Tibial artery (tissue), 4 donors: ENCODE measurements at regions not wholly inside any gene's neighbourhood (a gene's known extent, or its start where the extent isn't known, plus 50 kb on each side); places are given as distances from the start of the nearest gene placed in this dataset.

ENCODE experiments used
- DNase-seq, 2 donors: peaks; one replicate each; pipeline ENCODE4 v3.0.0-alpha.2; 2019
- H3K27ac ChIP-seq, 2 donors: fragments of 200-600 bp; sonication (generic) in 1 of 2; 1 replicate in 1 of 2; 2 replicates in 1 of 2; pipeline ENCODE4 v1.5.1; 2018 to 2019; ENCODE audit warnings: mild to moderate bottlenecking in 1 of 2
- H3K27me3 ChIP-seq, 2 donors: fragments of 200-600 bp; sonication (generic) in 1 of 2; one replicate each; pipeline versions ENCODE4 v1.5.1 to v1.6.0; 2016 to 2019
- H3K36me3 ChIP-seq, 3 donors: fragments of 200-600 bp; sonication (generic) in 2 of 3; one replicate each; pipeline ENCODE4 v1.5.1; 2016 to 2019; ENCODE audit warnings: mild to moderate bottlenecking in 2 of 3
- H3K4me1 ChIP-seq, 4 donors: fragments of 200-600 bp; sonication (generic) in 2 of 4; 1 replicate in 3 of 4; 2 replicates in 1 of 4; pipeline ENCODE4 v1.5.1; 2016 to 2019
- H3K4me3 ChIP-seq, 2 donors: fragments of 200-600 bp; sonication (generic) in 1 of 2; 1 replicate in 1 of 2; 2 replicates in 1 of 2; pipeline ENCODE4 v1.5.1; 2018 to 2019; ENCODE audit warnings: mild to moderate bottlenecking in 2 of 2
- H3K9me3 ChIP-seq, 3 donors: fragments of 200-600 bp; sonication (generic) in 1 of 3; one replicate each; pipeline ENCODE4 v1.5.1; 2016 to 2019
- CTCF ChIP-seq, 2 experiments: fragments of 200-600 bp in 1 of 2; fragments of 450-650 bp in 1 of 2; IDR thresholded peaks; one replicate each; pipeline ENCODE4 v1.5.1; 2017 to 2019; ENCODE audit warnings: antibody characterized with exemption in 2 of 2, mild to moderate bottlenecking in 1 of 2, moderate library complexity in 1 of 2
- intact Hi-C: fragments of 100-400 bp; cut with DNase I; formaldehyde crosslinking; loops from one replicate; pipeline ENCODE4 v1.15.0; 2023; ENCODE audit warnings: low total_unique reads

DNA sequence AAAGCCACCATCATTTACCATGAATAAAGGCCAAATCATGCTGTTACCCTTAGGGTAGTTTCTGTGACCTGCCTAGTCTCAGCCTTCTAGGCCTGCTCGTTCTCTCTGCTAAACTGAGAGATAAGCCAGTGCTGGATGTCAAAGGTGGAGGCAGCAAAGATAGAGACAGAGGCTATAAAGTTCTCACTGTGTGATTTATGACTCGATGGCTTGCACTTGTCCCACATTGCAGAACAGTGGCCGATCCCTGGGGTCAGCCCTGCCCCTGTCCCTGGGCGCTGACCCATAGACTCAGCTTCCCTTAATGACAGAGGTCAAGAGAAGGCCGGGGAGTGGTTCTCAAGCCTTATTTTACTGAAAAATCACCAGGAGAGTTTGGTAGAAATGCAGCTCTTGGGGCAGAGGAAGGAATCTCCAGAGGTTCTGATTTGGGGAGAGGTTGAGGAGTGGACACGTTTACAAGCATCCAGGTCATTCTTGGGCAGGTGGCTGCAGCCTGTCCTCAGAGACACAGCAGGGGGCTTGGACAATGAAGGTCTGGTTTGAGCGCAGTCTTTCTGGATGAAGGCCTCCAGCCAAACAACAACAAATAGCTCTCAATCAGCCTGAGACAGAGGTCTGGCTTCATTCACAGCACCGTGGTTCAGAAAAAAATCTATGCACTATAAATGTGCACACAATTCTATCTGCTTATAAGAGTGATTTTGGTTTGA is 143.5 kb downstream of the ACKR3 start:
- intact Hi-C loops, result no loop called here
- no peak overlapping the region for H3K4me3 ChIP-seq
- no peak for TF ChIP-seq CTCF (IDR thresholded peaks at IDR 0.05)
- H3K36me3 ChIP-seq, result no peaks in the 10 kb centered on the region
- DNase-seq, result no peak
- H3K4me1 ChIP-seq, result peaks cover 0 to 28% (median 3%) of the 10 kb centered on the region in 4 donors
- no peak overlapping the region for H3K27ac ChIP-seq
- H3K27me3 ChIP-seq, result no peaks in the 10 kb centered on the region
- no peaks in the 10 kb centered on the region for H3K9me3 ChIP-seq

- H3K36me3 ChIP-seq, result no peaks in the 10 kb centered on the region
- DNase-seq, result no peak
- H3K9me3 ChIP-seq, result no peaks in the 10 kb centered on the region
- peaks cover 0 to 28% (median 3%) of the 10 kb centered on the region in 4 donors for H3K4me1 ChIP-seq
- intact Hi-C loops, result no loop called here
- TF ChIP-seq CTCF (IDR thresholded peaks at IDR 0.05), result no peak
- H3K27ac ChIP-seq, result no peak overlapping the region
- H3K27me3 ChIP-seq, result no peaks in the 10 kb centered on the region
- H3K4me3 ChIP-seq, result no peak overlapping the region
Measured at GRCh38 chr2:236714080-236714479, 144.5 kb downstream of the ACKR3 start.

DNA sequence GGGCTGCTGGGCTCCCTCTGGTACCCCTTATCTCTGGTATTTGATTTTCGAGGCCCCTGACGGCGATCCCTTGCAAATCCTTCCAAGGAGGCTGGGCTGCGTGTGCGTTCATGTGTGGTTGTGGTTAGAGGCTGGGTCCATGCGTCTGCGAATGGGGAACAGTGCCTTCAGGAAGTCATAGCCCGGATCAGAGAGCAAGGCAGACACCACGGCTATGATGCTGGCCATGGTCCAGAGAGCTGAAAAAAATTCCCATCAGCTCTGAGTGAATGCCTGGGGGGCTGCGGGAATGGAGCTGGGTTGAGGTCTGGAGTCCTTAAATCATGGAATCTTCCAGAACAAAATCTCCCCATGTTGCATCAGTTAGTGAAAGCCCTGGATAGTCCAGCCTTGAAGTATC is 145.5 kb downstream of the ACKR3 start:
- intact Hi-C loops, result no loop called here
- TF ChIP-seq CTCF (IDR thresholded peaks at IDR 0.05), result no peak
- Histone ChIP-seq H3K27ac (no peak overlapping the region), H3K4me3 (no peak overlapping the region), H3K27me3 (no peaks in the 10 kb centered on the region), H3K4me1 (peaks cover 0 to 28% (median 3%) of the 10 kb centered on the region in 4 donors), H3K36me3 (no peaks in the 10 kb centered on the region), H3K9me3 (no peaks in the 10 kb centered on the region)
- DNase-seq, result peak in 1 of 2 donors; percentile 43

DNA sequence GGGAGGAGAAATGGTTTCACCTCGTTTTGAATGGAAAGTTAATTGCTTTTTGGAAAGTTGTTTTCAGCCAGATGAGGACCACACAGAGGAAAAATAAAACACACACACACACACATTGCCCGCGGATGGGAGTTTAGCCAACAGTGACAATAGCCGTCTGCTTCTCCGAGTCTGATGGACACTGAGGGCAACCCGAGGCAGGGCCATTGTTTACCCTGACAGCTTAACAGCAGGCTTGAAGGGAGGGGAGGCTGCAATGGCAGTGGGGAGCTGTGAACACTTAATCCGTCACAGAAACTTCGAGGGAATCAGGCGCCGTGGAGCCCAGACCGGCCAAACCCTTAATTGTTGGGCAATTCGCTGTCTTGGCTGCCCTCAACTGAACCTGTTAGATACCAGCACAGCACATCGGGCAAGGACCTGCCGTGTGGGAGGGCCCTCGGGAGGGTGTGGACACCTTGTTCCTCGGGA is 145.9 kb downstream of the ACKR3 start:
- Histone ChIP-seq H3K27ac (no peak overlapping the region), H3K27me3 (no peaks in the 10 kb centered on the region), H3K9me3 (no peaks in the 10 kb centered on the region), H3K4me1 (peaks cover 0 to 28% (median 3%) of the 10 kb centered on the region in 4 donors), H3K4me3 (no peak overlapping the region), H3K36me3 (no peaks in the 10 kb centered on the region)
- intact Hi-C loops, result no loop called here
- DNase-seq, result peak; percentile 72 to 79
- TF ChIP-seq CTCF (IDR thresholded peaks at IDR 0.05), result no peak

GRCh38 chr2:236717120-236717519 is 147.5 kb downstream of the ACKR3 start:
- peaks cover 0 to 38% (median 9%) of the 10 kb centered on the region in 4 donors for H3K4me1 ChIP-seq
- no peak for DNase-seq
- H3K36me3 ChIP-seq, result no peaks in the 10 kb centered on the region
- no peak overlapping the region for H3K27ac ChIP-seq
- H3K27me3 ChIP-seq, result no peaks in the 10 kb centered on the region
- no peaks in the 10 kb centered on the region for H3K9me3 ChIP-seq
- no peak overlapping the region for H3K4me3 ChIP-seq
- no peak for TF ChIP-seq CTCF (IDR thresholded peaks at IDR 0.05)
- intact Hi-C loops, result no loop called here
